Fibroblast of lung (primary cell): ENCODE measurements at regions not wholly inside any gene's neighbourhood (a gene's known extent, or its start where the extent isn't known, plus 50 kb on each side); places are given as distances from the start of the nearest gene placed in this dataset.

ENCODE experiments used
- CTCF ChIP-seq, 2 donors: IDR thresholded peaks in 1 of 2; conservative IDR thresholded peaks in 1 of 2; 1 replicate in 1 of 2; 2 replicates in 1 of 2; pipeline ENCODE4 v1.5.1; 2011 to 2012; ENCODE audit warnings: low read length in 2 of 2, control low read depth in 1 of 2, inconsistent platforms in 1 of 2, low read depth in 1 of 2, mild to moderate bottlenecking in 1 of 2
- EZH2 ChIP-seq: IDR thresholded peaks from 2 replicates; pipeline ENCODE4 v1.5.1; 2012; ENCODE audit warnings: low read length, control low read depth, mild to moderate bottlenecking; ENCODE audit errors: missing control alignments

- TF ChIP-seq CTCF (conservative IDR thresholded peaks at IDR 0.05 in 1 of 2, IDR thresholded peaks at IDR 0.05 in 1 of 2; ENCODE audit: low read depth in 1 of 2, low read length in 2 of 2) (no peak), EZH2 (no peak)
Measured at GRCh38 chr2:118490330-118490729, 357.1 kb downstream of the EN1 start.
